H1 (cell line): ENCODE measurements at regions not wholly inside any gene's neighbourhood (a gene's known extent, or its start where the extent isn't known, plus 50 kb on each side); places are given as distances from the start of the nearest gene placed in this dataset.

ENCODE experiments used
- CTCF ChIA-PET: fragments of 300-600 bp; sonication (Branson Sonifier 250); formaldehyde crosslinking; loops from one replicate; lab custom pipeline; 2021; ENCODE audit not compliant: partially characterized antibody; lab: Charles Lee
- POLR2A ChIA-PET: fragments of 300-600 bp; sonication (Branson Sonifier 250); formaldehyde crosslinking; loops from one replicate; lab custom pipeline; 2021; ENCODE audit warnings: inconsistent platforms; ENCODE audit not compliant: partially characterized antibody; lab: Charles Lee
- DNase-seq, 2 experiments: peaks; one replicate each; pipeline versions ENCODE4 v3.0.0 to v3.0.0-alpha.2; 2010 to 2022; ENCODE audit warnings: low spot score in 2 of 2, low read depth in 1 of 2, mixed read lengths in 1 of 2
- FAIRE-seq: peaks from 2 replicates; lab custom pipeline; 2011; peaks lifted over from hg19 to GRCh38; lab: Jason Lieb, UNC
- H2AFZ ChIP-seq: 2 replicates; pipeline ENCODE4 v1.8.1; 2012; ENCODE audit warnings: low read length, inconsistent platforms
- H2AK5ac ChIP-seq: 2 replicates; pipeline ENCODE4 v1.6.1; 2013; ENCODE audit warnings: low read depth, low read length
- H2BK120ac ChIP-seq: replicated peaks from 2 replicates; pipeline ENCODE3; 2013; ENCODE audit warnings: low read depth, low read length, inconsistent platforms
- H2BK12ac ChIP-seq: 2 replicates; pipeline ENCODE4 v1.6.1; 2013; ENCODE audit warnings: low read depth, low read length
- H2BK15ac ChIP-seq: 2 replicates; pipeline ENCODE4 v1.6.1; 2013; ENCODE audit warnings: low read length
- H2BK20ac ChIP-seq: 2 replicates; pipeline ENCODE4 v1.6.1; 2013; ENCODE audit warnings: low read length
- H2BK5ac ChIP-seq: 2 replicates; pipeline ENCODE4 v1.6.1; 2013; ENCODE audit warnings: low read depth, low read length
- H3K14ac ChIP-seq: 2 replicates; pipeline ENCODE4 v1.6.1; 2013; ENCODE audit warnings: inconsistent platforms; ENCODE audit not compliant: insufficient read length
- H3K18ac ChIP-seq: 2 replicates; pipeline ENCODE4 v1.6.1; 2013; ENCODE audit warnings: low read length; ENCODE audit errors: extremely low read depth
- H3K23ac ChIP-seq: 2 replicates; pipeline ENCODE4 v1.6.1; 2013; ENCODE audit warnings: inconsistent platforms; ENCODE audit not compliant: insufficient read length
- H3K23me2 ChIP-seq: 2 replicates; pipeline ENCODE4 v1.6.1; 2013; ENCODE audit warnings: low read depth, low read length
- H3K27ac ChIP-seq: 2 replicates; pipeline ENCODE4 v1.6.1; 2011; ENCODE audit warnings: low read depth, low read length, inconsistent platforms
- H3K27me3 ChIP-seq, 4 experiments: replicated peaks in 1 of 4; 1 replicate in 1 of 4; 2 replicates in 3 of 4; pipeline versions ENCODE4 v1.6.1 to v1.8.1; 2011 to 2013; ENCODE audit warnings: low read length in 3 of 4, mild to moderate bottlenecking in 3 of 4, inconsistent platforms in 2 of 4, mixed read lengths in 2 of 4, moderate library complexity in 1 of 4; ENCODE audit not compliant: control insufficient read depth in 3 of 4, insufficient read depth in 3 of 4; ENCODE audit errors: extremely low read depth in 1 of 4
- H3K36me3 ChIP-seq, 4 experiments: 2 replicates each; pipeline versions ENCODE4 v1.6.1 to v1.8.1; 2011 to 2013; ENCODE audit warnings: mild to moderate bottlenecking in 4 of 4, low read length in 3 of 4, moderate library complexity in 2 of 4, control low read depth in 1 of 4, inconsistent platforms in 1 of 4; ENCODE audit not compliant: insufficient read depth in 4 of 4, control insufficient read depth in 2 of 4
- H3K4ac ChIP-seq: replicated peaks from 2 replicates; pipeline ENCODE3; 2013; ENCODE audit warnings: low read length, low read depth, mixed read lengths, inconsistent platforms; ENCODE audit not compliant: insufficient read length
- H3K4me1 ChIP-seq, 4 experiments: replicated peaks in 1 of 4; 1 replicate in 1 of 4; 2 replicates in 3 of 4; pipeline versions ENCODE4 v1.6.1 to v1.8.1; 2011 to 2013; ENCODE audit warnings: low read length in 3 of 4, inconsistent platforms in 2 of 4, mixed read lengths in 1 of 4; ENCODE audit not compliant: insufficient read depth in 4 of 4, control insufficient read depth in 3 of 4
- H3K4me2 ChIP-seq, 2 experiments: 2 replicates each; pipeline versions ENCODE4 v1.6.1 to v1.8.1; 2011 to 2013; ENCODE audit warnings: low read depth in 2 of 2, low read length in 2 of 2, control low read depth in 1 of 2, inconsistent platforms in 1 of 2, mild to moderate bottlenecking in 1 of 2; ENCODE audit not compliant: insufficient read depth in 1 of 2
- H3K4me3 ChIP-seq, 4 experiments: fragments of 200-600, 300-600 bp in 1 of 4; sonication (generic), shearing (Covaris generic), sonication (Bioruptor Twin) in 1 of 4; 2 replicates each; pipeline versions ENCODE4 v1.5.1 to v1.8.1; 2011 to 2016; ENCODE audit warnings: low read length in 4 of 4, low read depth in 3 of 4, control low read depth in 2 of 4, inconsistent platforms in 2 of 4, mild to moderate bottlenecking in 2 of 4, mixed read lengths in 1 of 4, moderate library complexity in 1 of 4; ENCODE audit not compliant: insufficient read depth in 2 of 4; ENCODE audit errors: extremely low read depth in 1 of 4
- H3K56ac ChIP-seq: replicated peaks from 2 replicates; pipeline ENCODE3; 2013; ENCODE audit warnings: low read depth, mild to moderate bottlenecking, mixed read lengths, low read length, inconsistent platforms; ENCODE audit not compliant: insufficient read length
- H3K79me1 ChIP-seq: 2 replicates; pipeline ENCODE4 v1.6.1; 2013; ENCODE audit warnings: low read depth, low read length, control low read depth
- H3K79me2 ChIP-seq, 2 experiments: 2 replicates each; pipeline versions ENCODE4 v1.6.1 to v1.8.1; 2012 to 2013; ENCODE audit warnings: low read length in 2 of 2, mild to moderate bottlenecking in 2 of 2, inconsistent platforms in 1 of 2; ENCODE audit not compliant: insufficient read depth in 2 of 2, control insufficient read depth in 1 of 2
- H3K9ac ChIP-seq, 4 experiments: replicated peaks in 1 of 4; 1 replicate in 1 of 4; 2 replicates in 3 of 4; pipeline versions ENCODE4 v1.6.1 to v1.8.1; 2011 to 2013; ENCODE audit warnings: low read depth in 3 of 4, low read length in 3 of 4, control low read depth in 2 of 4, mild to moderate bottlenecking in 2 of 4, moderate library complexity in 2 of 4, inconsistent platforms in 1 of 4; ENCODE audit errors: extremely low read depth in 1 of 4
- H3K9me3 ChIP-seq, 2 experiments: 2 replicates each; pipeline versions ENCODE4 v1.6.1 to v1.8.1; 2012 to 2013; ENCODE audit warnings: mild to moderate bottlenecking in 2 of 2, moderate library complexity in 2 of 2, control low read depth in 1 of 2, inconsistent platforms in 1 of 2, low read depth in 1 of 2, low read length in 1 of 2, mixed read lengths in 1 of 2; ENCODE audit not compliant: insufficient read depth in 2 of 2
- H4K20me1 ChIP-seq, 2 experiments: replicated peaks in 1 of 2; 2 replicates each; pipeline versions ENCODE3 to v1.8.1; 2011 to 2013; ENCODE audit warnings: inconsistent platforms in 2 of 2, low read length in 2 of 2, mild to moderate bottlenecking in 1 of 2; ENCODE audit not compliant: insufficient read depth in 2 of 2, control insufficient read depth in 1 of 2
- H4K5ac ChIP-seq: 2 replicates; pipeline ENCODE4 v1.6.1; 2013; ENCODE audit warnings: low read length, low read depth, mixed read lengths, inconsistent platforms; ENCODE audit not compliant: insufficient read length
- H4K8ac ChIP-seq: 2 replicates; pipeline ENCODE4 v1.8.0; 2013; ENCODE audit warnings: mild to moderate bottlenecking, moderate library complexity, low read length, inconsistent platforms; ENCODE audit not compliant: insufficient read depth; ENCODE audit errors: extremely low read depth
- H4K91ac ChIP-seq: replicated peaks from 2 replicates; pipeline ENCODE3; 2013; ENCODE audit warnings: low read length, mixed read lengths, inconsistent platforms; ENCODE audit not compliant: insufficient read length
- CBX5 ChIP-seq: fragments of 300-800, 300-1000 bp; sonication (generic); IDR thresholded peaks from 2 replicates; pipeline ENCODE4 v1.7.1; 2016; ENCODE audit warnings: antibody characterized with exemption, low read length, low read depth
- EZH2 ChIP-seq: fragments of 200-600 bp; sonication (generic); IDR thresholded peaks from 2 replicates; pipeline ENCODE4 v1.7.1; 2012; ENCODE audit warnings: low read depth, mild to moderate bottlenecking, moderate library complexity, low read length, inconsistent platforms; ENCODE audit not compliant: severe bottlenecking
- GABPA ChIP-seq: IDR thresholded peaks from 2 replicates; pipeline ENCODE4 v1.6.1; 2011; ENCODE audit warnings: mild to moderate bottlenecking, low read length, moderate library complexity, borderline replicate concordance; ENCODE audit not compliant: insufficient read depth
- HDAC2 ChIP-seq, 2 experiments: fragments of 300-600 bp in 1 of 2; sonication (generic) in 1 of 2; IDR thresholded peaks; 2 replicates each; pipeline ENCODE4 v1.6.1; 2011 to 2012; ENCODE audit warnings: low read depth in 2 of 2, low read length in 2 of 2, mild to moderate bottlenecking in 2 of 2, moderate library complexity in 2 of 2, borderline replicate concordance in 1 of 2, inconsistent platforms in 1 of 2
- MAFK ChIP-seq: IDR thresholded peaks from 2 replicates; pipeline ENCODE4 v1.6.1; 2012; ENCODE audit warnings: low read depth, mild to moderate bottlenecking, improper control_type of control experiment, low read length
- MAX ChIP-seq: IDR thresholded peaks from 2 replicates; pipeline ENCODE4 v1.6.1; 2012; ENCODE audit warnings: inconsistent platforms
- NANOG ChIP-seq: IDR thresholded peaks from 2 replicates; pipeline ENCODE4 v1.6.1; 2011; ENCODE audit warnings: low read length, low read depth, mild to moderate bottlenecking, inconsistent platforms; ENCODE audit not compliant: insufficient read depth, poor library complexity, severe bottlenecking
- POLR2AphosphoS5 ChIP-seq: IDR thresholded peaks from 2 replicates; pipeline ENCODE4 v1.6.1; 2011; ENCODE audit warnings: low read depth, low read length
- POU5F1 ChIP-seq: IDR thresholded peaks from 2 replicates; pipeline ENCODE4 v1.6.1; 2011; ENCODE audit warnings: low read depth, mild to moderate bottlenecking, low read length, moderate library complexity
- RFX5 ChIP-seq: IDR thresholded peaks from 2 replicates; pipeline ENCODE4 v1.6.1; 2011; ENCODE audit warnings: low read depth, low read length, improper control_type of control experiment, borderline replicate concordance
- RNF2 ChIP-seq: fragments of 200-900, 300-1000 bp; sonication (generic); IDR thresholded peaks from 2 replicates; pipeline ENCODE4 v1.7.1; 2016; ENCODE audit warnings: borderline replicate concordance, low read depth, mild to moderate bottlenecking, antibody characterized with exemption, low read length; ENCODE audit not compliant: poor library complexity, severe bottlenecking; ENCODE audit errors: missing control alignments
- SP4 ChIP-seq: IDR thresholded peaks from 2 replicates; pipeline ENCODE4 v1.6.1; 2012; ENCODE audit warnings: low read length, inconsistent platforms
- TAF1 ChIP-seq: IDR thresholded peaks from 2 replicates; pipeline ENCODE4 v1.6.1; 2011; ENCODE audit warnings: mild to moderate bottlenecking, low read depth, low read length
- TBP ChIP-seq: IDR thresholded peaks from 2 replicates; pipeline ENCODE4 v1.6.1; 2011; ENCODE audit warnings: low read depth, low read length, improper control_type of control experiment
- TEAD4 ChIP-seq: IDR thresholded peaks from 2 replicates; pipeline ENCODE4 v1.6.1; 2012; ENCODE audit warnings: low read depth, low read length, inconsistent platforms, mixed read lengths
- WGBS, 2 experiments: shearing (Covaris generic) in 1 of 2; methylation state at CpG; one replicate each; pipeline versions ENCODE4 v1.1.6 to v1.1.7; 2013 to 2015; ENCODE audit warnings: low lambda C conversion rate in 2 of 2, mixed read lengths in 2 of 2, inconsistent platforms in 1 of 2, low coverage in 1 of 2, missing lambda C conversion rate in 1 of 2; ENCODE audit not compliant: insufficient replicate concordance in 2 of 2, insufficient coverage in 1 of 2, insufficient read length in 1 of 2; ENCODE audit errors: extremely low coverage in 1 of 2, missing lambda C conversion rate in 1 of 2; 5-methylcytosine and 5-hydroxymethylcytosine counted together

GRCh38 chr6:45812922-45813321 lies 202.7 kb downstream of the CLIC5 start:
- ChIA-PET POLR2A (no interaction called here), CTCF (interaction anchor here (1.4 to 1.9 kb wide), 3 partner anchors 23 to 130 kb away, joined by 3 to 5 read pairs (median 4); no protein-coding TSS in a partner anchor)
- no peak overlapping the region for H3K56ac ChIP-seq
- no peaks in the 10 kb centered on the region for H3K9me3 ChIP-seq
- no peak overlapping the region for H3K4me2 ChIP-seq
- H4K5ac ChIP-seq: no peak overlapping the region
- H2BK20ac ChIP-seq: no peak overlapping the region
- H3K9ac ChIP-seq: no peak overlapping the region
- no peak overlapping the region for H2BK15ac ChIP-seq
- no peak overlapping the region for H3K23ac ChIP-seq
- H3K23me2 ChIP-seq: no peaks in the 10 kb centered on the region
- 94% methylated on average over 6 of the region's 6 CpGs; no CpG with 5 or more reads in 1 of the 2 experiments for WGBS, 2 experiments
- no peaks in the 10 kb centered on the region for H4K20me1 ChIP-seq
- no peak overlapping the region for H2AFZ ChIP-seq
- no peaks in the 10 kb centered on the region for H3K79me2 ChIP-seq
- H4K91ac ChIP-seq: no peak overlapping the region
- TF ChIP-seq TAF1 (no peak), HDAC2 (IDR thresholded peaks at IDR 0.05; ENCODE audit: borderline replicate concordance in 1 of 2, low read depth in 2 of 2, low read length in 2 of 2) (no peak), POLR2AphosphoS5 (no peak), MAFK (no peak), NANOG (no peak), POU5F1 (no peak), TEAD4 (no peak), EZH2 (no peak), SP4 (no peak), MAX (no peak), RFX5 (no peak), GABPA (no peak), RNF2 (no peak), TBP (no peak), CBX5 (no peak)
- no peaks in the 10 kb centered on the region for H3K4me1 ChIP-seq
- no peak overlapping the region for H2BK5ac ChIP-seq
- no peak overlapping the region for H2AK5ac ChIP-seq
- no peak overlapping the region for H2BK12ac ChIP-seq
- H3K27ac ChIP-seq: no peak overlapping the region
- H3K79me1 ChIP-seq: no peaks in the 10 kb centered on the region
- no peak overlapping the region for H3K4ac ChIP-seq
- FAIRE-seq: no peak
- no peak overlapping the region for H2BK120ac ChIP-seq
- H3K4me3 ChIP-seq: no peak overlapping the region
- H4K8ac ChIP-seq: no peak overlapping the region
- no peak overlapping the region for H3K14ac ChIP-seq
- no peak for DNase-seq
- no peaks in the 10 kb centered on the region for H3K27me3 ChIP-seq
- H3K18ac ChIP-seq: no peak overlapping the region
- no peaks in the 10 kb centered on the region for H3K36me3 ChIP-seq
